HG03097 (cell line): ENCODE measurements at regions not wholly inside any gene's neighbourhood (a gene's known extent, or its start where the extent isn't known, plus 50 kb on each side); places are given as distances from the start of the nearest gene placed in this dataset.
A peak's percentile ranks its signal among the peaks of the same experiment; 100 is the strongest.
"Not testable (repeated sequence)": the region's sequence is repeated elsewhere in the genome, so short reads cannot be mapped to it uniquely, and the experiment has no call there.

Source experiments
- ATAC-seq: cut with Tn5 transposase; IDR thresholded peaks from one replicate; pipeline ENCODE4 v1.9.1; 2021; ENCODE audit not compliant: unreplicated experiment, low FRiP score

- ATAC-seq: no peak
These were observed 97.4 kb upstream of the ELOVL5 start for GRCh38 chr6:53446151-53446550.

GRCh38 chr6:53441761-53442160 lies 93.0 kb upstream of the ELOVL5 start:
- ATAC-seq: no peak

GRCh38 chr6:53441035-53441493 lies 92.3 kb upstream of the ELOVL5 start:
- no peak for ATAC-seq

- no peak for ATAC-seq
These were observed 91.7 kb upstream of the ELOVL5 start for GRCh38 chr6:53440336-53440945.

- ATAC-seq: no peak
These were observed 90.8 kb upstream of the ELOVL5 start for GRCh38 chr6:53439556-53439955.

- no peak for ATAC-seq
These were observed 88.9 kb upstream of the ELOVL5 start for GRCh38 chr6:53437557-53438202.

- ATAC-seq: no peak
These were observed 88.0 kb upstream of the ELOVL5 start for GRCh38 chr6:53436526-53437303.

- no peak for ATAC-seq
These were observed 85.2 kb upstream of the ELOVL5 start for GRCh38 chr6:53433951-53434285.

- no peak for ATAC-seq
These were observed 84.7 kb upstream of the ELOVL5 start for GRCh38 chr6:53433261-53433950.

GRCh38 chr6:53432318-53433161 lies 83.8 kb upstream of the ELOVL5 start:
- ATAC-seq: no peak

- no peak for ATAC-seq
These were observed 83.0 kb upstream of the ELOVL5 start for GRCh38 chr6:53431704-53432103.

GRCh38 chr6:53429401-53429800 lies 80.7 kb upstream of the ELOVL5 start:
- ATAC-seq: no peak

GRCh38 chr6:53428886-53429285 lies 80.1 kb upstream of the ELOVL5 start:
- no peak for ATAC-seq

GRCh38 chr6:53426667-53427270 lies 78.0 kb upstream of the ELOVL5 start:
- ATAC-seq: peak; percentile 90

- ATAC-seq: no peak
These were observed 77.4 kb upstream of the ELOVL5 start for GRCh38 chr6:53426117-53426516.

- ATAC-seq: no peak
These were observed 76.4 kb upstream of the ELOVL5 start for GRCh38 chr6:53424976-53425718.

- ATAC-seq: no peak
These were observed 75.5 kb upstream of the ELOVL5 start for GRCh38 chr6:53424300-53424699.

GRCh38 chr6:53423560-53423959 lies 74.8 kb upstream of the ELOVL5 start:
- not testable (repeated sequence) for ATAC-seq

GRCh38 chr6:53419026-53419425 lies 70.3 kb upstream of the ELOVL5 start:
- ATAC-seq: no peak
